HG03565 (cell line): ENCODE measurements at regions not wholly inside any gene's neighbourhood (a gene's known extent, or its start where the extent isn't known, plus 50 kb on each side); places are given as distances from the start of the nearest gene placed in this dataset.

ENCODE experiments used
- ATAC-seq: cut with Tn5 transposase; IDR thresholded peaks from one replicate; pipeline ENCODE4 v1.9.1; 2021; ENCODE audit warnings: mild to moderate bottlenecking, moderate library complexity; ENCODE audit not compliant: unreplicated experiment

GRCh38 chr13:30844548-30845296 lies 61.3 kb upstream of the MEDAG start:
- ATAC-seq = no peak

DNA sequence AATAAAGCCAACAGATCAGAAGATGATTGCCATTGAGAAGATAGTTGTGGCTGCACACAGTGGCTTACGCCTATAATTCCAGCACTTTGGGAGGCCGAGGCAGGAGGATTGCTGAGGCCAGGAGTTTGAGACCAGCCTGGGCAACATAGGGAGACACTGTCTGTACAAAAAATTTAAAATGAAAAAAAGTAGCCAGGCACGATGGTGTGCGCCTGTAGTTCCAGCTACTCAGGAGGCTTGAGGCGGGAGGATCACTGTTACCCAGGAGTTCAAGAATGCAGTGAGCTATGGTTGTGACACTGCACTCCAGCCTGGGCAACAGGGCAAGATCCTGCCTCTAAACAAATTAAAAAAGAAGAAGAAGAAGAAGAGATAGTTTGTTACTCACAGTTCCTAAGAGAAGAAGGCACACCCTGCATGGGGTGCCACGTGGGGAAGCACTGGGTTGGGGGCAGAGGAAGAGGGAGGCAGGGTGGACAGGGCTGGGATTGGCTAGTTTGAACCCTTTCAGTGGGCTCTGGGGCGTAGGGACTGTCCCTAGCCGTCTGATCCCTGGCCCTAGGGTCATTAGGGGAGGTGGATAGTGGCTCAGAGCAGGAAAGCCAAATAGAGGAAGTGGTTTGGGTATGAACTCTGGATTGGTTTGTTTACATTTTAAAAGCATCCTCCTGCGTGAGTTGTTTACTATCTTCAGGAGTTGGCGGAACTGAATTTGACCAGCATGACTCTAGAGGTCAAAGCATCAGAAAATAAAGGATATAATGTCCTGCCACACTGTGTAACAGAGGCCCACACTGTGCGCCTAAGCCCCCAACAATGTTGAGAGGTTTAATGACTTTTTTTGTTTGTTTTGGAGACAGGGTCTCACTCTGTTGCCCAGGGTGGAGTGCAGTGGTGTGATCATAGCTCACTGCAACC lies 60.5 kb upstream of the MEDAG start:
- ATAC-seq = peak; percentile 41

- no peak for ATAC-seq
Measured at GRCh38 chr13:30846311-30846710, 59.8 kb upstream of the MEDAG start.

- ATAC-seq = no peak
Measured at GRCh38 chr13:30846866-30847265, 59.2 kb upstream of the MEDAG start.

GRCh38 chr13:30847650-30848307 lies 58.3 kb upstream of the MEDAG start:
- ATAC-seq = no peak

GRCh38 chr13:30848332-30849027 lies 57.6 kb upstream of the MEDAG start:
- ATAC-seq = no peak

DNA sequence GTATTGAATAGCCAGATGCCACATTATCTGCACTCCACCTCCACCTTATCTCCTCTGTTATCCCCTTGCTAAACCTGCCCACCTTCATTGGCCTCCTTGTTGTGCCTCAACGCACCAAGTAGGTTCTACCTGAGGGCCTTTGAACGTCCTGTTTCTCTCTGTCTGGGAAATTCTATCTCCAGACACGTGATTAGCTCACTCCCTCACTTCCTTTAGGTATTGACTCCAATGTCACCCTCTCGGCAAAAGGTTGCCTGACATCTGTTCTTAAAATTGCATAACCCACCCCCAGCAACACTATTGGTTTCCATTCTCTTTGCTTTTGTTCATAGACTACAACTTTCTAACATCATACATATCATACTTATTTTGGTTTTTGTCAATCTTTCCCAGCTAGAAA lies 56.5 kb upstream of the MEDAG start:
- no peak for ATAC-seq

DNA sequence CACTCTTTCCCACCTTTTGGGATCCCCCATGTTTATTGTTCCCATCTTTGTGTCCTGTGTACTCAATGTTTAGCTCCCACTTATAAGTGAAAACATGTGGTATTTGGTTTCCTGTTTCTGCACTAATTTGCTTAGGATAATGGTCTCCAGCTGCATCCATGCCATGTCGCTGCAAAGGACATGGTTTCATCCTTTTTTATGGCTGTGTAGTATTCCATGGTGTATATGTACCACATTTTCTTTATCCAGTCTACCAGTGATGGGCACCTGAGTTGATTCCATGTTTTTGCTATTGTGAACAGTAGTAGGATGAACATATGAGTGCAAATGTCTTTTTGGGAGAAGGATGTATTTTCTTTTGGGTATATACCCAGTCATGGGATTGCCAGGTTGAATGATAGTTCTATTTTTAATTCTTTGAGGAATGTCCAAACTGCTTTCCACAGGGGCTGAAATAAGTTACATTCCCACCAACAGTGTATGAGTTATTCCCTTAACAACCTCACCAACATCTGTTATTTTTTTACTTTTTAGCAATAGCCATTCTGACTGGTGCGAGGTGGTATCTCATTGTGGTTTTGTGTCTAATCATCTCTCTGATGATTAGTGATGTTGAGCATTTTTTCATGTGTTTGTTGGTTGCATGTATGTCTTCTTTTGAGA lies 55.7 kb upstream of the MEDAG start:
- no peak for ATAC-seq

GRCh38 chr13:30850867-30851211 lies 55.2 kb upstream of the MEDAG start:
- ATAC-seq = no peak

- ATAC-seq = peak; percentile 70
Measured at GRCh38 chr13:30851697-30852096, 54.4 kb upstream of the MEDAG start.

DNA sequence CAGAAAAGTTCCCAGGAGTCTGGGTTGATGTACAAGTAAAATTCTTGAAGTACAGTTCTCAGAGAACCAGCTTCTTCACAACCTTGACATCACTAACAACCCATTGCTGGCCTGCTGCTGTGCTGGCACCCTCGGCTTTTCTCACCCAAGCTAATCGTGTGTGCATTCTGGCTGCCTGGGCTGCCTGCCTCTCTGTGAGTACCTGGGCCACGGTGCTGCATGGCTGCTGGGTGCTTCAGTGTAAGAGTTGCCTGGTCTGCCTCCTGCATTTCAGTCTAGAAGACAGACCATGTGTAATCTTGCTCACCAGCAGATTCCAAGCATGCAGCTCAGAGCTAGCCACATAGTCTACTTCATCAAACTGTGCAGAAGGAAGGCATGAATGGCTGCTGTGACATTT lies 50.5 kb upstream of the MEDAG start:
- ATAC-seq = no peak

DNA sequence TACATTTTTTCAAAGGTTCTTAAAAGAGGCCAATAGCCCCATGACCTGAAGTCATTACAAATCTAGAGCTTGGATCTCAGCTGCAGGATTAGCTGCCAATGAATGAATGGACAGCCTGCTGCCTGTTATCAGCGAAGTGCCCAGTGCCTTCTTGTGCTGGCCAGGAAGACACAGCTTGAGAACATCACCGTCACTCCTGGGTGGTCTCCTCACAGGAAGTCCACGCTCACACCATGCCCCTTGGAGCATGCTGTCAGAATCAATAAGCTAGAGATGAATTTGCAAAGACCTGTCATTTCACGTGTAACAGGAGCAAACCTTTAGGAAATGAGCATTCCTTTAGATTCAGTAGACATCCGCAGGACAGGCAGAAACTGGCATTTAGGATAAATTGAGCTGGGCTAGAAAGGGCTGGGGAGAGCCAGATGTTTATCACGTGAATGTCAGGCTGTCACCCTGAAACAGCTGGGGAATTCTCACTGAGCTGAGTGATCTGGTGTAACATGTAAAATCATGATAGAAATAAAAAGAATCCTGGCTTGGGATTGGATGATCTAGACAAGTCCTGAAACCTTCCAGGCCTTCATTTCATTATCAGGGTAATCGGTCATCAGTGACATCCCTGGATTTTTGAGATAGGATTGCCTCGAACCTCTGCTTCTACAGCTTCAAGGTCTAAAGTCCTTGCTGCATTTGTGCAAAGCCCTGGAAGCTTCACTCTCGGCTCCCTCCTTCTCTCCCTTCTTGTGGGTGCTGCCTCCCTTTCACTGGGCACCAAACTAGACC lies 49.9 kb upstream of the MEDAG start:
- no peak for ATAC-seq
